NCI-H345 treated with DMSO at 0.1 percent for 48 hours (cell line): ENCODE measurements at regions not wholly inside any gene's neighbourhood (a gene's known extent, or its start where the extent isn't known, plus 50 kb on each side); places are given as distances from the start of the nearest gene placed in this dataset.
"Not testable (repeated sequence)": the region's sequence is repeated elsewhere in the genome, so short reads cannot be mapped to it uniquely, and the experiment has no call there.

Experiments
- DNase-seq: peaks from one replicate; lab custom pipeline; 2025; ENCODE audit not compliant: unreplicated experiment; lab: John Stamatoyannopoulos, UW

DNA sequence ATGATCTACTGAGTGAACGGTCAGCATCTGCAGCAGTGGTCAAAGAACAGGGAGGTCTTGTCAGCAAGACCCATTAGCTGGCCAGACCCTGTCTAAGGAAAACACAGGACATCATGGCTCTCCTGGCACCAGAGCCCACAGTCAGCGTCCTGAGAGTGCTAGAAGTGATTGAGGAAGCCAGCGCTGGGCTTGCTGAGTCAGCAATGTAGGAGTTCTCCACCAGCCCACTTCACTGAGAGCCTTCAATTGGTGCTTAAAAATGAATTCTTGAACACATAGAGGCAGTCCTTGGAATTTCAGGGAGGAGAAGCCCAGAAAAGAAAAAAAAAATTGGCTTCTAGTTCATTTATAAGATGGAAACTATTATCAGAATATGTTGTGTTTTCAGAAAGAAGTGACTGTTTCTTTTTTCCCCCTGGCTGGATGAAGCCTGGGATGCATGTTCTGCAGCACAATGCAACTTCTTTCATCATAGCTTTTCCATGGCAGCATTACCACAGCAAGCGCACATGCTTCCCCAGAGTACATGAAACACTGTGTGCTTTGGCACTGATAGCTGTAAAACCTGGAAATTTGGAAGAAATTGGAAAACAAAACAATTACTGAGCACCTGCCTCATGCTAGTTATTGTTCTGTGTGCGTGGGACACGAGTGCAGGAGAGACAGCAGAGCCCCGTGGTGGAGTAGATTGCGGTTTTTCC lies 899.9 kb downstream of the C6orf118 start:
- no peak for DNase-seq

DNA sequence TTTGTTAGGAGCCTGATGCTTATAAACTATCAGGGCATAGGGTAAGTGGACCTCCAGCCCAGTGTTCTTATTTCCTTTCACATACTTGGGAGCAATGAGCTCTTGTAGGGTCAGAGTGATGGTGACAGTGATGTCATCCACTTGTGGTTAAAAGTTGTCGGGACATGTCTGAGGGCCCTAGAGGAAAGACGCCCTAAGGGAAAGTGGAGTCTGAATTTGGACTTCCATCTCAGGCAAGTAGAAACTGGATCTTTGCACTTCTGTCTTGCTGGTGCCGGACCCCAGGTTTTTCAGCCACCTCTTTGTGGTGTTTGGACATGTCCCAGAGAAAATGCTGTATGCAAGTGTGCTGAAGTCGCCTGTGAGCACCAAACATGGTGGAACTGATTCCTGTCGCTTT lies 900.5 kb downstream of the C6orf118 start:
- DNase-seq = no peak

DNA sequence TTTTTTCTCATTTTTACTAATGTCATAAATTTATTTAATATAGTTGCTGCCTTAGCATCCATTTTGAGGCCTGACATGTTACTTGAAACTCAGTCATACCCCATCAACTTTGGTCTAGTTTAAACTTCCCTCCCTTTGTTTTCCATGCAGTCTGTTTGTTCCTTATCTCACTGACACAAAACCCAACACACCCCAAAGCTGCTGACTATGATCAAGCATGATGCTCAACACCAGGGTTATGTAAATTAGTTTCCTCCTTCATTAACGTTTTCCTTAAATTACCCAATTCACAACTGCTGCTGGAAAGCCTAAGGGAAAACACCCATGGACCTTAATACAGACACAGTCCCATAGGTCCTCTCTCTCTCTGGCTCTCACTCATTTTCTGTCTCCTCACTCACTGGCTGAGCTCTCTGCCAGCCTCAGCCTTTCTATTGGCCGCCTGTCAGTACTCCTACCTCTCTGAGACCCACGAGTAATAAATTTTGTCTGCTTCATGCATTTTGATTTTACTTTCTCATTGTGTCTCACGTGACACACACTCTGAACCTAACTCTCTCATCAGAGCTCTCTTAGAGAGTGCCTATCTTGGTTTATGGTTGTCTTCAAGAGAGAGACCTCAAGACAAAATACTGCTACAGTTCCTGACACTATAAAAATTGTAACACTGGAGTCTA lies 904.5 kb downstream of the C6orf118 start:
- DNase-seq = no peak

DNA sequence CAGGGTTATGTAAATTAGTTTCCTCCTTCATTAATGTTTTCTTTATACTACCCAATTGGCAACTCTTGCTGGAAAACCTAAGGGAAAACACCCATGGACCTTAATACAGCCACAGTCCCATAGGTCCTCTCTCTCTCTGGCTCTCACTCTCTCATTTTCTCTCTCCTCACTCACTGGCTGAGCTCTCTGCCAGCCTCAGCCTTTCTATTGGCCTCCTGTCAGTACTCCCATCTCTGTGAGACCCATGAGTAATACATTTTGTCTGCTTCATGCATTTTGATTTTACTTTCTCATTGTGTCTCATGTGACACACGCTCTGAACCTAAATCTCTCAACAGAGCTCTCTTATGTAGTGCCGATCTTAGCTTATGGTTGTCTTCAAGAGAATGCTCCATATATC lies 907.5 kb downstream of the C6orf118 start:
- DNase-seq = no peak

DNA sequence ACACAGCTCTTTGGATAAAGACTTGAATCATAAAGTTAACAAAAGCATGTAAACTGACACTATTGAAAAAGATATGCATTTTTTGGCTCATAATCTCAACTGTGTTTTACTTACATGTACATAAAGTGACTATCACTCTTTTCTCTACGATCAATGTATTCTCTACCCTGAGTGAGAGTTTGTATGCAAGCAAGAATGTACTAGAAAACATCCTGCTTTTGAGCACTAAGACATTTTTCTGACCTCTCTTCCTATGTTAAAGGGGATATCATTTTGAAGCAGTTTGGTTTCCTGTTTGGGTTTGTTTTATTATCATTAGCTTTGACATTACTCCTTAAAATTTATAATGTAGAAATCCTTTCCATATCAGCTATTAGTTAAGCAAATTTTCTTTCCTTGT lies 910.8 kb downstream of the C6orf118 start:
- no peak for DNase-seq

DNA sequence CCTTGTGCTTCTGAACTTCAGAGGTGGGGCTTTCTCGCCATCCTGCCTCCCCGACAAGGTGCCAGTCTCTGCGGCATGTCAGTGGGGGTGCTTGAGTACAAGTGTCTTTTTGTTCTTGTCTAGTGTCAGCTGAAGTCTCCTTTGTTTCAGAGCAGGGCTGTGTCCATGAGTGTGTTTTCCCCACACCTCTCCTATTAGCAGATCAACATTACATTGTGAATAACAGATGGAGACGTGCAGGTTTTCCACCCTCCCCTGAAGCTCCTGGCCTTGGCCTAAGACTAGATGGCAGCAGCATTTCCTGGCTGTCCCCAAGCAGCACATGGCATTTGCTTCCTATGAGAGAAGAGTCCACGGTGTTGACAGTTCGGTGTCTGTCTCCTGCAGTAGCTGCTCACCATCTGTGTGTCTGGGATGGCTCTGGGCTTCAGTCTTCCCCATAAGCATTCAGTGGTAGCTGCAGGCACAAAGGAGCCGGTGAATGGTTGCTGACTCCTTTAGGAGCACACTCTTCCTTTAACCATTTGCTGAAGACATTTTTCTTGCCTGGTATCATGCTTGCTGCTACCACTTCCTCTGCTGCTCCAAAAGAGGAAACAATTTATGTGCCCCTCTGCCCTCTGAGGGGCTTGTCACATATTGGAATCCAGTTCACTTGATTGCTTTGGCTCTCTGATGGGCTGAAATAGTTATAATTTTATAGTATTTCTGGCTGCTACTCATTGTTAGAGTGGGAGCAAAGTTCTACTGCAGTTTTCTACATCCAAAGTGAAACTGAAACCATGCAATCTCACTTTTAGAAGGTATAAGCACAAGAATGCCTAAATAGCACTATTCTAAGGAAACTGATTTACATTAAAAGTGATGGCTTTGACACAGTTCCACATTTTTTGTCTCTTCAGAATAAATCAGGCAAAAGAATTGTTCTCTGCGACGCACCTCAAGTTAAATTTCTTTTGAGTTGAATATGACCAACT lies 913.0 kb downstream of the C6orf118 start:
- no peak for DNase-seq

DNA sequence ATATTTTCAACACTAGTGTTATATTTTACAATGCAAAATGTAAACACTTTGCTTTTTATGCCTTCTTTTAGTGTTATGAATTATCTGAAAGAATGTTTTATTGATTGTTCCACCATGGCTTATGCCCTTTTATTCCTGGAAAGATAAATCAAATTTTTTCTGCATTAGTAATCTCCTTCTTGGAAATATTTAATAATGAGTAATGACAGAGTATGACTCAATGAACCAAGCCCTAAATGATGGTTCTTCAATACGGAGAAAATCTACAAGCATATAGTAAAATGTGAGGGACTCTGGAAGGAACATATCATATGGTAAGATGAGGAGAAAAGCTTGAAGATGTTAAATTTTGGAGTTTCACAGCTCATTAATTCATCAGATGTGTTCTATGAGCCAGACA lies 929.6 kb downstream of the C6orf118 start:
- no peak for DNase-seq

DNA sequence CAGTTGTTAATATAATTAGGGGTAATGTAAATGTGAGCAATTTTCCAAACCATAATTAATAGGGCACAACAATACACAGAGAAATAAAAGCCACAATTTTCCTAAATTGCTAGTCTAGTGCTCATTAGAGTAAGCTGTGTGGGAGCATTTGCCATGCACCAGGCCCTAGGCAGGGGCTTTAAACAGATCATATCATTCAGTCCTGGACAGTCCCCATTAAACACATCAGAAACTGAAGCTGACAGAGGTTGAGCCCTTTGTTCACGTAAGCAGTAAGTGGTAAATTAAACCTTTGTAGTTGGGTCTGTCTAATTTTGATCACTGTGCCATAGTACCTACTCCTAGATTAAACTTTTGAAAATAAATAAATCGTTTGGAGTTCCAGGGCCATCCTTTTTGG lies 931.1 kb downstream of the C6orf118 start:
- DNase-seq = no peak

DNA sequence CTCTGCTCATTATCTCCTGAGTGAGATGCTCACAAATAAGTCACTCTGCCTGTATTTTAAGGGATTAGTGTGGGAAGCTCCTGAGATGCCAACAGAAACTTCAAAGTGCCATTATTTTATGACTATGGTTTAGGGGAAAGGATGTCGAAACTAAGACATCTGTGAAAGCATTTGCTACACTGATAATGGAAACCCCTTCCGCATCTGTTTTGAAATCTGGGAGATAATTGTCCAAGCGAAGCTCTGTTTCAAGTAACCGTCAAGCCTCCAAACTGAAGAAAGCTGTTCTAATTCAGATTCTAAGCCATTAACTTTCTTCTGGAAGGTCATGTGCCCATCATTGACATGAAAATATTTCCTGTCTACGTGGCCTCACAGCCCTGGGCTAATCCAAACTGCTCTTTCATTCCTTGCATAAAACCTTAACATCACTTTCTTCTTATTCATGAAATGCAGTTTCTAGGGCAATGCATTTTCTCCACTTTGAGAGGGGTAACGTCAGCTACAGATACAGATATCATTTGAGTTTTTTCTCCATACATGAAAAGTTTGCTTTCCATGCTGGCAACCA lies 932.0 kb downstream of the C6orf118 start:
- no peak for DNase-seq

DNA sequence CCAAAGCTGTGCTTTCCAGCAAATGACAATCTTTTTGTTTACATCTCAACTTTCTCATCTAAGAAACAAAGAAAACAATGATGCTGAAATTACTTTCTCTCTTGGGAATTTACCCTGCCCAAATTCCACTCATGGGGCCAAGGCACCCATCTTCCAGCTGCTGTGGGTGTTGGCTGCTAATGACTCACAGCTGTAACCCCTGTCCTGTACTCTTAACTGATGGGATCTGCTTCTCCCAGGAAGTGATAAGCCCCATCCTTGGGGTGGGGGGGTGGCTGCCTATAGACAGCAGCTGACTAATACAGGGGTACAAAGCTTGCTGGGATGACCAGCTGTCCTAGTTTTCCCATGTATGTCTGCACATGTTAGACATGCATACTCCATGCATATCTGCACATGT lies 938.6 kb downstream of the C6orf118 start:
- no peak for DNase-seq

DNA sequence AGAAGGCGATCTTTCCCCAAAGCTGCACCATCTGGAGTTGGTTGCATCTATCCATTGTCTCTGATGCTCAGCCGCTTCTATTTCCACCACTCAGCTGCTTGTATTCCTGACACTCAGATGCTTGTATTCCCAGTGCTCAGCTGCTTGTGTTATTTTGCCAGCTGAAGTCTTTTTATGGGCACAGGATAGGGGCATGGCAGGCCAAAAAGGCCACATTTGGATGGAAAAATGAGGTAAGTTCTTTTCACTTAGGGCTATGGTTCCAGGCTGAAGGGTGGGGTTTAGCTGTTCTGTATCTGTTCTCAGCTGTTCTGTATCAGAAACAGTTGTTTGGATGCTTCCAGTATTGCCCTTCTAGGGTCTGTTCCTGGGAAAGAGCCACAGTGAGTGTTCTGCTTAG lies 944.9 kb downstream of the QKI start:
- no peak for DNase-seq

DNA sequence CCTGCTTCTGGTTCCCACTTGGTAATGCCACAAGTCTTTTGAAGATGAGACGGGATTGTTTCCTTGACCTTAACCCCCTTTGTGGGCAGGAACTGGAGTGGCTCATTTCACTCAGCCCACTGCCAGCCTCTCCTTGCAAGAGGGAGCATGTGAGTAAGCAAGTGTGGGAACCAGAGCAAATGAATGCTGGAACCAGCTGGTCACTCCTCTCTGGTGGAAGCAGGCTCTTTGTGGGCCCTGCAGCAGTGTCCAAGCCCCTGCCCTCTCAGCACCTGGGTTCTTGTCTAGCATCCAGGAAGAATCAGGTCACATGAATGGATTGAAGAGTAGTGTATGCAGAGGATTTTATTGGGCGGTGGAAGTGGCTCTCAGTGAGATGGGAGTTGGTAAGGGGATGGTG lies 944.5 kb downstream of the QKI start:
- no peak for DNase-seq

DNA sequence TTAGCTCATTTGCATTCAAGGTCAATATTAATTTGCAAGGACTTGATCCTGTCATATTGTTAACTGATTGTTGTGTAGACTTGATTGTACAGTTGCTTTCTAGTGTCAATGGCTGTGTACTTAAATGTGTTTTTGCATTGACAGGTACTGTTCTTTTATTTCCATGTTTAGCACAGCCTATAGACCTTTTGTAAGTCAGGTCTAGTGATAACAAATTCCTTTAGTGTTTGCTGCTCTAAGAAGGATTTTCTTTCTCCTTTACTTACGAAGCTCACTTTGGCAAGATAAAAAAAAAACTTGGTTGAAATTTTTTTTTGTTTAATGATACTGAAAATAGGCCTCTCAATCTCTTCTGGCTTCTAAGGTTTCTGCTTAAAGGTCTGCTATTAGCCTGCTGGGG lies 942.3 kb downstream of the QKI start:
- no peak for DNase-seq

DNA sequence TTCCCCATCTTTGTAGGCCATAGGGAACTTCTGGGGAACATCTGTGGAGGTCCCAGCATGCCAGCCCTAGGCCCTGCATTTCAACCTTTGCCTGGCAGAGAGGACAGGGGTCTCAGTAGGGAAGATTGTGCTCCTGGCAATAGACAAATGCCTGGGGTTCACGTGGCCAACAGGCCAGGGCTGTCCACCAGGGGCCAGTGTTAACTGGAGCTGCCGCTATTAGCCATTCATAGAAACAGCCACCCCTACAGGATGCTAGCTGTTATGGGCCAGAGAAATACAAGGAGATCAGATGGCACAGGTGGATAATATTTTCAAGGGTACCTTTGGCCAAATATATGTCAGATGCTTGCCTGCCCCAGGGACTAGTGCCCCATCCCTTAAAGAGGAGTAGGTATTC lies 932.9 kb downstream of the QKI start:
- DNase-seq = no peak

DNA sequence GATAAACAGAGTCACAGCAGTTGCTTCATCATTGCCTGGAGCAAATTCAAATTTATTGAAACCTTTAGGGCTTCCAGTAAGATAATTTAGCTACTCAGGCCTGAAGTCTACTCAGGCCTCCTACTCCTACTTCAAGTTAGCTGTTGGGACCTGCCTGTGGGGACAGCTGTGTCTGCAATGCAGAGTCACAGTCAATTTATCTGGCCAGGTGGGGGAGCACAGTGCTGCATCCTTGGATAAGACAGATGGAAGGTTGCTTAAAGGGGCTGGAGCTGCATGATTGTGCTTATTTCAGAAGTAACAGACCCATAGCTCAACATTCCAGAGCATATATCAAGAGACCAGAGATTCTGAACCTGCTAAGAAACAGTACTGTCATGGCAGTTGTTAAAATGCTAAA lies 932.1 kb downstream of the QKI start:
- no peak for DNase-seq

DNA sequence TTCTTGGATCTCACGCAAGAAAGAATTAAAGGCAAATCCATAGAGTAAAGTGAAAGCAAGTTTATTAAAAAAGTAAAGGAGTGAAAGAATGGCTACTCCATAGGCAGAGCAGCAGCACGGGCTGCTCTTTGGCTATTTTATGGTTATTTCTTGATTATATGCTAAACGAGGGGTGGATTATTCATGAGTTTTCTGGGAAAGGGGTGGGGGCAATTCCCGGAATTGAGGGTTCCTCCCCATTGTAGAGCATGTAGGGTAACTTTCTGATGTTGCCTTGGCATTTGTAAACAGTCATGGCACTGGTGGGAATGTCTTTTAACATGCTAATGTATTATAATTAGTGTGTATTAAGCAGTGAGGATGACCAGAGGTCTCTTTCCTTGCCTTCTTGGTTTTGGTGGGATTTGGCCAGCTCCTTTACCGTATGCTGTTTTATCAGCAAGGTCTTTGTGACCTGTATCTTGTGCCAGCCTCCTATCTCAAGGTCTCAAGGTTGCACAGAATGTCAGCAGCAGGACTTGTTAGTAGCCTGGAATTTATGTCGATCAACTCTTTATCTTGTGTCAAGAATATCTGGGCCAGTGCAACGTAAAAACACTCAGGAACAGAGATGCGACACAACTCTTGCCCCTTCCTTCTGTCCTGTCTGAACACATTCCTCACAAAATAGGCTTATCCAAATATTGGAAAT lies 931.4 kb downstream of the QKI start:
- no peak for DNase-seq

DNA sequence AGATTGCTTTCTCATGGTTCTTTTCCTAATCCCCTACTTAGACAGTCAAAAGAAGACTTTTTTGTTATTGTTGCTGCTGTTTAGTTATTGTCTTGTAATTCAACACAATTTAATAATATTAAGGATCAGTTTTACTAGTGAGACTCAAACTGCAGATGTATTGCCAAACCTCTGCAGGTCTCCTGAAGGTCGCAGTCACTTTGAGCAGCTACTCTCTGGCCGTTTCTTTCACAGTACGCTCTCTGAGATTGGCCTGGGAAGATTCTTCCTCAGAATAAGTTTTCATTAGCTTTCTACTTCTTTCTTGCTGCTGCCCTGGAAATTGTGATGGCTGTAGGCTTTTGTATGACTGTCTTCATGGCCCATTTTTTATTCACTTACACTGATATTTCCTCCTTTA lies 930.8 kb downstream of the QKI start:
- no peak for DNase-seq

DNA sequence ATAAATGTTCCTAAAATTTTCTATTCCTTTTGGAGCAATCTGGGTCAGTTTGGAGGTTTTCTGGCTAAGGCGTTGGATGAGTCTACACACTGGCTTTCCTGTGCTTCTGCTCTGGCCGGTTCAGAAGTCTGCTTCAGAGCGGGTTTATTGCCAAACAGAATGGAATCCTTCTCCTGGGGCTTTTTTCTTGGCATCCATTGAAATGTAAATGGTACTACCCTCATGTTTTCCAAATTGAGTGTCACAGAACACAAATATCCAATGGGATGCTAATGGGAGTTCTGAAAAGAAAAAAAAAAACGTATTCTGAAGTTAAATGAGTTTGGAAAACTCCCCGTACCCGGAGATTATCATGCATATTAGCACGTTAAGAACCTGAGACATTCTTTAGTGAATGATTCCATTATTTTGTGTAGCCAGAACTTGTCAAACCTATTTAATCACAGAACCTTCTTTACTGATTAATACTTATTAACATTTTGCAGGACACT lies 930.3 kb downstream of the QKI start:
- DNase-seq = no peak

DNA sequence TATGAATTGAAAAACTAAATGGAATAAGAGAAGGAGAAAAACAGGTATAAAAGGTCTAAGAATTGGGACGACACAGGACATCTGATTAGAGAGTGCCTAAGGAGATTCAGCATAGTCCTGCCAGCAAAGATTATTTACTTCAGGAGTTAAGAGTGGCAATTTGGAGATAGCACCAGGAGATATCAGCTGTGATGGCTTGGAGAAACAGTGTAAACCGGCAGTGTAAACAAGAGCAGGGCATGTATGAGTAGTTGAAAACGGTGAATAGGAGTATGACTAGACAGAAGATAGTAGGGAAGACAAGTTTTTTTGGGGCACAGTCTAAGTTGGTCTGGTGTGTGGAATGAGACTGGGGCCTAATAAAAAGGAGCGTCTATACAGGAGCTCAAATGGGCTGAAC lies 924.9 kb downstream of the QKI start:
- not testable (repeated sequence) for DNase-seq

DNA sequence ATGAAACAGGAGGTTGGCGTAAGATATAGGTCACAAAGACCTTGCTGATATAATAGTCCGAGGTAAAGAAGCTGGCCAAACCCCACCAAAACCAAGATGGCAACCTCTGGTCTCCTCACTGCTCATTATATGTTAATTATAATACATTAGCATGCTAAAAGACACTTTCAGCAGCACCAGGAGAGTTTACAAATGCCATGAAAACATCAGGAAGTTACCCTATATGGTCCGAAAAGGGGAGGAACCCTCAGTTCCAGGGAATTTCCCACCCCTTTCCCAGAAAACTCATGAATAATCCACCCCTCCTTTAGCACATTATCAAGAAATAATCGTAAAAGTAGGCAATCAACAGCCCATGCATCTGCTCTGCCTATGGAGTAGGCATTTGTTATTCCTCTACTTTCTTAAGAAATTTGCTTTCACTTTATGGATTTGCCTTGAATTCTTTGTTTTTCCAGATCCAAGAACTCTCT lies 923.4 kb downstream of the QKI start:
- no peak for DNase-seq
